Smooth muscle cell (in vitro differentiated cells): ENCODE measurements at regions not wholly inside any gene's neighbourhood (a gene's known extent, or its start where the extent isn't known, plus 50 kb on each side); places are given as distances from the start of the nearest gene placed in this dataset.
"Not testable (repeated sequence)": the region's sequence is repeated elsewhere in the genome, so short reads cannot be mapped to it uniquely, and the experiment has no call there.

Source experiments
- DNase-seq: peaks from one replicate; lab custom pipeline; 2025; ENCODE audit not compliant: unreplicated experiment; lab: John Stamatoyannopoulos, UW
- H2AFZ ChIP-seq: fragments of 200-600 bp; sonication (generic); 2 replicates; pipeline ENCODE4 v1.6.0; 2016; ENCODE audit warnings: antibody characterized with exemption, low read depth, mild to moderate bottlenecking
- H3F3A ChIP-seq: fragments of 200-600 bp; sonication (generic); 2 replicates; pipeline ENCODE4 v1.6.0; 2017; ENCODE audit warnings: antibody characterized with exemption, low read depth
- H3K27ac ChIP-seq: fragments of 200-600 bp; sonication (generic); 2 replicates; pipeline ENCODE4 v1.5.1; 2016; ENCODE audit warnings: low read depth, mild to moderate bottlenecking
- H3K27me3 ChIP-seq: fragments of 200-600 bp; sonication (generic); 2 replicates; pipeline ENCODE4 v1.6.1; 2016; ENCODE audit warnings: low read depth, mild to moderate bottlenecking
- H3K36me3 ChIP-seq: fragments of 200-600 bp; sonication (generic); 2 replicates; pipeline ENCODE4 v1.5.1; 2016; ENCODE audit warnings: low read depth
- H3K4me1 ChIP-seq: fragments of 200-600 bp; sonication (generic); 2 replicates; pipeline ENCODE4 v1.5.1; 2016; ENCODE audit warnings: low read depth
- H3K4me2 ChIP-seq: fragments of 200-600 bp; sonication (generic); 2 replicates; pipeline ENCODE4 v1.6.0; 2016; ENCODE audit warnings: mild to moderate bottlenecking
- H3K4me3 ChIP-seq: fragments of 200-600 bp; sonication (generic); 2 replicates; pipeline ENCODE4 v1.5.1; 2016; ENCODE audit warnings: mild to moderate bottlenecking
- H3K79me2 ChIP-seq: fragments of 200-600 bp; sonication (generic); 2 replicates; pipeline ENCODE4 v1.6.0; 2016; ENCODE audit warnings: low read depth, mild to moderate bottlenecking
- H3K9ac ChIP-seq: fragments of 200-600 bp; sonication (generic); 2 replicates; pipeline ENCODE4 v1.6.0; 2016; ENCODE audit warnings: low read depth
- H3K9me3 ChIP-seq: fragments of 200-600 bp; sonication (generic); replicated peaks from 2 replicates; pipeline ENCODE4 v1.5.1; 2016; ENCODE audit warnings: low read depth
- H4K20me1 ChIP-seq: fragments of 200-600 bp; sonication (generic); 2 replicates; pipeline ENCODE4 v1.6.0; 2016; ENCODE audit warnings: low read depth
- WGBS: methylation state at CpG from one replicate; pipeline ENCODE4 v1.1.7; 2016; ENCODE audit warnings: low lambda C conversion rate; 5-methylcytosine and 5-hydroxymethylcytosine counted together
- TF ChIP-seq, protein P1 (sequence below): fragments of 200-600 bp; sonication (generic); IDR thresholded peaks from 2 replicates; pipeline ENCODE4 v1.5.1; 2017; ENCODE audit warnings: borderline replicate concordance, mild to moderate bottlenecking, antibody characterized with exemption; ENCODE audit not compliant: insufficient read depth, poor library complexity, severe bottlenecking

DNA sequence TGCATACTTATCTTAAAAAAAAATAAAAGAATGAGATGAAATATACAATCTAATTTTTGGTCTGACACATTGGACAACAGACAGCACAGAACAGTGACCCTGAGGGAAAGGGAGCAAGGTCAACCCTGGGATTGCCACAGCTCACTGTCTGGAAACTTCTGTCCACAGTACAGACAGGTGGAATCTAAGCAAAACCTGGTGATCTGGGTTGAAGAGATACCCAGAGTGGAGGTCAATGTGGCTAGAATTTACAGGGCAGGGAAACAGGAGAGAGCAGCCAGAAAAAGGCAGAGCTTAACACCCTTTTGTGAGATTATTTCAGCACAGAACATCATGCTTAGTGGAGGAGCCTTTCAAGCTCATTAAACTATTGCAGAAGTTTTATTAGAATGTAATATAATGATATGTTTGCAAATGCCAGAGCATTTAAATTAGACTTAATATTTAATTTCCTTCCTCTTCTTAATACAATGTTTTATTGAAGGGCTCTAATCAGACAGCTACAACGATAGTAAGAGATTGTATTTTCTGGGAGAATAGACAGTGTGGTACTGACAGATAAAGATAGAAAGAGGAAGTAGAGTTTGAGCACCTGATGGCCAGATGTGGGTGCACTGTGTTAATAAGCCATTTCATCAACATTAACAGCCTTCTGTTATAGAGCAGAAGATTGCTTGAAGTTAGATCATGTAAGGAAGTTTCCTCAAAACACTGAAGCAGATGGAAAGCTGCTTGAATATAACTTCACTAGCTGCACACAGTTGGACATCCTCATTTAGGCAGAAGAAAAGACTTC, 309.4 kb downstream of the HGF start:
- no peaks in the 10 kb centered on the region for H3K79me2 ChIP-seq
- no peak overlapping the region for H2AFZ ChIP-seq
- H3K4me3 ChIP-seq, result no peak overlapping the region
- H4K20me1 ChIP-seq, result no peaks in the 10 kb centered on the region
- no peak overlapping the region for H3K27ac ChIP-seq
- H3F3A ChIP-seq, result no peaks in the 10 kb centered on the region
- H3K4me2 ChIP-seq, result no peak overlapping the region
- no peaks in the 10 kb centered on the region for H3K36me3 ChIP-seq
- H3K27me3 ChIP-seq, result peaks cover 5% of the 10 kb centered on the region
- TF ChIP-seq, protein P1, sequence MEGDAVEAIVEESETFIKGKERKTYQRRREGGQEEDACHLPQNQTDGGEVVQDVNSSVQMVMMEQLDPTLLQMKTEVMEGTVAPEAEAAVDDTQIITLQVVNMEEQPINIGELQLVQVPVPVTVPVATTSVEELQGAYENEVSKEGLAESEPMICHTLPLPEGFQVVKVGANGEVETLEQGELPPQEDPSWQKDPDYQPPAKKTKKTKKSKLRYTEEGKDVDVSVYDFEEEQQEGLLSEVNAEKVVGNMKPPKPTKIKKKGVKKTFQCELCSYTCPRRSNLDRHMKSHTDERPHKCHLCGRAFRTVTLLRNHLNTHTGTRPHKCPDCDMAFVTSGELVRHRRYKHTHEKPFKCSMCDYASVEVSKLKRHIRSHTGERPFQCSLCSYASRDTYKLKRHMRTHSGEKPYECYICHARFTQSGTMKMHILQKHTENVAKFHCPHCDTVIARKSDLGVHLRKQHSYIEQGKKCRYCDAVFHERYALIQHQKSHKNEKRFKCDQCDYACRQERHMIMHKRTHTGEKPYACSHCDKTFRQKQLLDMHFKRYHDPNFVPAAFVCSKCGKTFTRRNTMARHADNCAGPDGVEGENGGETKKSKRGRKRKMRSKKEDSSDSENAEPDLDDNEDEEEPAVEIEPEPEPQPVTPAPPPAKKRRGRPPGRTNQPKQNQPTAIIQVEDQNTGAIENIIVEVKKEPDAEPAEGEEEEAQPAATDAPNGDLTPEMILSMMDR, result no peak
- DNase-seq, result no peak
- no peaks in the 10 kb centered on the region for H3K4me1 ChIP-seq
- H3K9ac ChIP-seq, result no peak overlapping the region
- 68% methylated on average over 1 of the region's 1 CpG for WGBS
- no peaks in the 10 kb centered on the region for H3K9me3 ChIP-seq

DNA sequence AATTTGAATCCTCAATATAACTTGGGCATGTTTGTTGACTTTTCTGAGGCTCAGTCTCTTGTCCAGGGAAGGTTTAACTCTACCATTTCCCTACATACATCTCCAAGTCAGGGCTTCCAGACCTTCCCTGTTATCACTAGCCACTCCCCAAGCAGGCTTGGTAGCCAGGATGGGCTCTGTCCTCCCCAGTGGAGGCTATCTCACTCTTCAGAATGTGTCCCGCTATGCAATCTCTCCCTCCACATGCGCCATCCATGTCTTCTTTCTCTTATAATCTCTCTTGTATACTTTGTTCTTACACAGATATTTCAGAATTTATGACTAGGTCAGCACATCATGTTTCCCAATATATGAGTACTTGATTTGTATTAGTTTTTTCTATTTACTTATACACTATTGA, 310.4 kb downstream of the HGF start:
- no peaks in the 10 kb centered on the region for H3K9me3 ChIP-seq
- WGBS, result 89% methylated on average over 2 of the region's 2 CpGs
- no peak overlapping the region for H3K4me2 ChIP-seq
- H3K9ac ChIP-seq, result no peak overlapping the region
- H3F3A ChIP-seq, result no peaks in the 10 kb centered on the region
- no peak overlapping the region for H3K27ac ChIP-seq
- H3K79me2 ChIP-seq, result no peaks in the 10 kb centered on the region
- no peaks in the 10 kb centered on the region for H4K20me1 ChIP-seq
- H3K4me3 ChIP-seq, result no peak overlapping the region
- no peak overlapping the region for H2AFZ ChIP-seq
- H3K4me1 ChIP-seq, result no peaks in the 10 kb centered on the region
- H3K27me3 ChIP-seq, result peaks cover 5% of the 10 kb centered on the region
- DNase-seq, result no peak
- no peaks in the 10 kb centered on the region for H3K36me3 ChIP-seq
- TF ChIP-seq, protein P1, result no peak

DNA sequence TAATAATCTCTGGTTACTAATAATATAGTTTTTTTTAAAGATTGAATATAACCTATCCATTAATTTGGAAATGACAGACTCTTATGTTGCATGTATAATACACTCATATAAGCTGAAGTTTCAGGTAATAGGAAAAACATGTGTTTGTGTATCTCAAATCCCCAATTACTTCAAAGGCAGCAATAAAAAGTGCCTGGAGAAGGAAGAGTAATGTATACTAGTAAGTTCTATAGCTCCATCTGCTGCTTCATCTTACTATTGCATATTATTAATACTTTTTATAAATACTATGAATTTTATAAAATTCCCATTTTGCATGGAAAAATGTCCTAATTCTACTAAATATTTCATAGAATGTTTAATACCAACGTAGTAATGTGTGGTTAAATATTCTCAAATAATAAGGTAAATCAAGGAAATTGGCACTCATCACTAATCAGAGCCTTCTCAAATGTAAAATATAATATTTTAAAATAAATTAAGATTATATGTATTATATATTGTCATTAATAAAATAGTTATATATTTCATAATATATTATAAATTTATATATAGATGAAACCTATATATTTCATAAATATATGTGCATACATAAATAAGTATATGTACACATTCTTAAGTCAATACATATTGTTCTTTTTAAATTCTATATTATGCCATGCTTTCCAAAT, 311.9 kb downstream of the HGF start:
- H3K9me3 ChIP-seq, result no peaks in the 10 kb centered on the region
- no peak overlapping the region for H3K9ac ChIP-seq
- no peak overlapping the region for H2AFZ ChIP-seq
- no peaks in the 10 kb centered on the region for H3K79me2 ChIP-seq
- no peaks in the 10 kb centered on the region for H3F3A ChIP-seq
- no peak overlapping the region for H3K4me3 ChIP-seq
- DNase-seq, result no peak
- no peaks in the 10 kb centered on the region for H3K36me3 ChIP-seq
- H3K4me1 ChIP-seq, result no peaks in the 10 kb centered on the region
- no peak overlapping the region for H3K27ac ChIP-seq
- peaks cover 5% of the 10 kb centered on the region for H3K27me3 ChIP-seq
- H4K20me1 ChIP-seq, result no peaks in the 10 kb centered on the region
- TF ChIP-seq, protein P1, result peak; percentile 54
- WGBS, result 60% methylated on average over 1 of the region's 1 CpG
- H3K4me2 ChIP-seq, result no peak overlapping the region

DNA sequence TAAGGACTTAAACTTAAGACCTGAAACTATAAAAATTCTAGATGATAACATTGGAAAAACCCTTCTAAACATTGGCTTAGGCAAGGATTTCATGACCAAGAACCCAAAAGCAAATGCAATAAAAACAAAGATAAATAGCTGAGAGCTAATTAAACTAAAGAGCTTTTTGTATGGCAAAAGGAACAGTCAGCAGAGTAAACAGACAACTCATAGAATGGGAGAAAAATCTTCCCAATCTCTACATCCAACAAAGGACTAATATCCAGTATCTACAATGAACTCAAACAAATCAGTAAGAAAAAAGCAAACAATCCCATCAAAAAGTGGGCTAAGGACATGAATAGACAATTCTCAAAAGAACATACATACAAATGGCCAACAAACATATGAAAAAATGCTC, 316.1 kb downstream of the HGF start:
- not testable (repeated sequence) for H4K20me1 ChIP-seq, DNase-seq, H3F3A ChIP-seq, H2AFZ ChIP-seq, H3K27me3 ChIP-seq, H3K4me2 ChIP-seq, H3K27ac ChIP-seq, H3K9me3 ChIP-seq, H3K4me1 ChIP-seq, H3K9ac ChIP-seq, H3K79me2 ChIP-seq, H3K4me3 ChIP-seq, H3K36me3 ChIP-seq
